Right lobe of liver (tissue), 6 donors: ENCODE measurements at regions not wholly inside any gene's neighbourhood (a gene's known extent, or its start where the extent isn't known, plus 50 kb on each side); places are given as distances from the start of the nearest gene placed in this dataset.
A peak's percentile ranks its signal among the peaks of the same experiment; 100 is the strongest.

ENCODE experiments used
- ATAC-seq, 4 donors: fragments of 200-7000 bp; cut with Tn5 transposase; one replicate each; pipeline ENCODE4 v1.9.1; 2020; ENCODE audit warnings: mild to moderate bottlenecking in 4 of 4, moderate library complexity in 4 of 4
- DNase-seq, 3 donors: peaks; one replicate each; pipeline ENCODE4 v3.0.0-alpha.2; 2020
- H3K27ac ChIP-seq, 3 donors: fragments of 200-600 bp; one replicate each; pipeline ENCODE4 v1.8.0; 2022
- H3K27me3 ChIP-seq, 2 donors: fragments of 200-600 bp; one replicate each; pipeline ENCODE4 v1.8.0; 2022
- H3K36me3 ChIP-seq, 4 donors: fragments of 200-600 bp; sonication (generic) in 1 of 4; one replicate each; pipeline versions ENCODE4 v1.5.1 to v1.8.0; 2017 to 2022; ENCODE audit warnings: control low read depth in 1 of 4
- H3K4me1 ChIP-seq, 4 donors: fragments of 200-600 bp; sonication (generic) in 1 of 4; one replicate each; pipeline versions ENCODE4 v1.5.1 to v1.8.0; 2017 to 2022; ENCODE audit warnings: control low read depth in 1 of 4
- H3K4me3 ChIP-seq, 3 donors: fragments of 200-600 bp; one replicate each; pipeline ENCODE4 v1.8.0; 2022
- H3K9me3 ChIP-seq, 4 donors: fragments of 200-600 bp; sonication (generic) in 1 of 4; one replicate each; pipeline versions ENCODE4 v1.5.1 to v1.8.0; 2017 to 2022; ENCODE audit warnings: control low read depth in 1 of 4
- POLR2A ChIP-seq: fragments of 450-650 bp; IDR thresholded peaks from one replicate; pipeline ENCODE4 v1.6.1; 2017; ENCODE audit warnings: antibody characterized with exemption, mild to moderate bottlenecking
- WGBS: methylation state at CpG from one replicate; pipeline ENCODE4 v1.1.6; 2018; ENCODE audit warnings: low coverage, low lambda C conversion rate; ENCODE audit not compliant: insufficient coverage; ENCODE audit errors: missing lambda C conversion rate; 5-methylcytosine and 5-hydroxymethylcytosine counted together
- intact Hi-C, 2 donors: fragments of 100-400 bp; cut with DNase I; formaldehyde crosslinking; loops; one replicate each; pipeline versions ENCODE4 v1.11.2 to v1.14.1; 2022
- TF ChIP-seq, protein P1 (sequence below), 4 donors: fragments of 200-600 bp in 3 of 4; fragments of 450-650 bp in 1 of 4; IDR thresholded peaks; one replicate each; pipeline versions ENCODE4 v1.5.1 to v1.8.0; 2016 to 2022; ENCODE audit warnings: antibody characterized with exemption in 4 of 4, mild to moderate bottlenecking in 2 of 4
- donor health status: DM: no; HTN: yes; CAD: no.
- donor health status: DM: no; HTN: no; CAD: no.
- donor health status: DM: no; HTN: no; CAD: no.
- donor health status: DM: no; HTN: yes; CAD: no.
- donor health status: DM: no; HTN: yes; CAD: no.

DNA sequence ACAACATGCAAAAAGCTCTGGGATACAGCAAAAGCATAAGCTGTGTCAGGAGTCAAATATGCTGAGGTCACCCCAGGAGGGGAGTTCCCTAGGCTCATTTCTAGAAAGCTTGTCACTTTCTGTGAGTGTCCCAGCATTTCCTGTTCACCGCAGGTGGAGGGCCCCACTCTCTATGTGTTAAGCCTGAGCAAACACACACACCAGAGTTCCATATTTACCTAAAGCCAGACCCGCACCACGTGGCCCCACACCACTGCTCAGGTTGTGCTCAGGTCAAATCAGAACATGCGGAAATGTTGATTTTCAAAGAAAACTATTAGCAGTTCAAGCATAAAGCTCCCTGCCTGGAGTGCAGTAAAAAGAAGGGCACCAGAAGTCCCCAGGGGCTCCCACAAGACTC, 259.6 kb upstream of the PPP2R2D start:
- no peak for TF ChIP-seq POLR2A
- TF ChIP-seq, protein P1, sequence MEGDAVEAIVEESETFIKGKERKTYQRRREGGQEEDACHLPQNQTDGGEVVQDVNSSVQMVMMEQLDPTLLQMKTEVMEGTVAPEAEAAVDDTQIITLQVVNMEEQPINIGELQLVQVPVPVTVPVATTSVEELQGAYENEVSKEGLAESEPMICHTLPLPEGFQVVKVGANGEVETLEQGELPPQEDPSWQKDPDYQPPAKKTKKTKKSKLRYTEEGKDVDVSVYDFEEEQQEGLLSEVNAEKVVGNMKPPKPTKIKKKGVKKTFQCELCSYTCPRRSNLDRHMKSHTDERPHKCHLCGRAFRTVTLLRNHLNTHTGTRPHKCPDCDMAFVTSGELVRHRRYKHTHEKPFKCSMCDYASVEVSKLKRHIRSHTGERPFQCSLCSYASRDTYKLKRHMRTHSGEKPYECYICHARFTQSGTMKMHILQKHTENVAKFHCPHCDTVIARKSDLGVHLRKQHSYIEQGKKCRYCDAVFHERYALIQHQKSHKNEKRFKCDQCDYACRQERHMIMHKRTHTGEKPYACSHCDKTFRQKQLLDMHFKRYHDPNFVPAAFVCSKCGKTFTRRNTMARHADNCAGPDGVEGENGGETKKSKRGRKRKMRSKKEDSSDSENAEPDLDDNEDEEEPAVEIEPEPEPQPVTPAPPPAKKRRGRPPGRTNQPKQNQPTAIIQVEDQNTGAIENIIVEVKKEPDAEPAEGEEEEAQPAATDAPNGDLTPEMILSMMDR (IDR thresholded peaks at IDR 0.05) = no peak
- no peak overlapping the region for H3K27ac ChIP-seq
- DNase-seq (no peak), ATAC-seq (peak in 3 of 4 donors; percentile 46 to 86 (median 54))
- no peak overlapping the region for H3K4me3 ChIP-seq
- no peaks in the 10 kb centered on the region for H3K4me1 ChIP-seq
- H3K9me3 ChIP-seq = no peaks in the 10 kb centered on the region
- no peaks in the 10 kb centered on the region for H3K36me3 ChIP-seq
- intact Hi-C loops = no loop called here
- WGBS = 17% methylated on average over 3 of the region's 4 CpGs
- no peaks in the 10 kb centered on the region for H3K27me3 ChIP-seq

DNA sequence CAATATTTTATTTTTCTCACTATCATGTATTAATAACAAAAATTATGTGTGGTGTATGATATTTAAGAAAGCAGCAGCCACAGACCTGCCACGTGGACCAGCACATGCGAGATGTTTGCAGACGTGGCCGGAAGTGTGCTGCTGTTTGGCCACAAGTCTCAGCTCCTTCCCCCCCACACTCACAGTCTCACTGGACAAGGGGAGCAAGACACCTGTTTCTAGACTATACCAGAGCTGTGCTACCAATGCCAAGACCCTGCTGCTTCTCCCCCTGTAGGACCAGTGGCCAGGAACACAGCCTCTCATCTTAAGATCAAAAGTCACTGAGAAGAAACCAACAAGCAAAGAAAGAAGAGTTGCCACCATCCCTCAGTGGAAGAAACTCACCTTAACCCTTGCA, 258.9 kb upstream of the PPP2R2D start:
- intact Hi-C loops = no loop called here
- WGBS = 52% methylated on average over 3 of the region's 4 CpGs
- no peak for DNase-seq
- H3K27ac ChIP-seq = no peak overlapping the region
- TF ChIP-seq, protein P1 (IDR thresholded peaks at IDR 0.05) = no peak
- no peak for TF ChIP-seq POLR2A
- no peaks in the 10 kb centered on the region for H3K36me3 ChIP-seq
- no peaks in the 10 kb centered on the region for H3K27me3 ChIP-seq
- H3K4me1 ChIP-seq = no peaks in the 10 kb centered on the region
- H3K4me3 ChIP-seq = no peak overlapping the region
- no peaks in the 10 kb centered on the region for H3K9me3 ChIP-seq
- ATAC-seq = no peak

DNA sequence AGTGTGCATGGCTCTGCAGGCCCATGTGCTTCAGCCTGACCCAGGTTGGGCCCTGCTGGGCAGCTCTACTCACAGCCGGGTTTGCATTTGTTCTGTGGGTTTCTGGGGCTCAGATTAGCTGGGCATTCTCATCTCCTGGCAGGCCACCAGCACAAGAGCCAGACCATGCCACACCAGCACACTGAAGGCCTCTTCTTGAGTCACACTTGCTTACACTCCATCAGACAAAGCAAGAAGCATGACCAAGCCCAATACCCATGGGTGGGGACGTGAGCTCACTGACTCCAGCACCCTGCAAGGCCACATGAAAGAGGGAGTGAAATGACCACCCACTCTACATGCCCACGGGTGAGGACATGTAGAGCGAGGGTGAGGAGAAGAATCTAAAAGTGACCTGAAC, 257.8 kb upstream of the PPP2R2D start:
- ATAC-seq (no peak), DNase-seq (no peak)
- Histone ChIP-seq H3K4me1 (no peaks in the 10 kb centered on the region), H3K27ac (no peak overlapping the region), H3K9me3 (no peaks in the 10 kb centered on the region), H3K36me3 (no peaks in the 10 kb centered on the region), H3K27me3 (no peaks in the 10 kb centered on the region), H3K4me3 (no peak overlapping the region)
- WGBS = 54% methylated on average over 3 of the region's 4 CpGs
- TF ChIP-seq POLR2A = no peak
- TF ChIP-seq, protein P1 (IDR thresholded peaks at IDR 0.05) = no peak
- intact Hi-C loops = no loop called here

DNA sequence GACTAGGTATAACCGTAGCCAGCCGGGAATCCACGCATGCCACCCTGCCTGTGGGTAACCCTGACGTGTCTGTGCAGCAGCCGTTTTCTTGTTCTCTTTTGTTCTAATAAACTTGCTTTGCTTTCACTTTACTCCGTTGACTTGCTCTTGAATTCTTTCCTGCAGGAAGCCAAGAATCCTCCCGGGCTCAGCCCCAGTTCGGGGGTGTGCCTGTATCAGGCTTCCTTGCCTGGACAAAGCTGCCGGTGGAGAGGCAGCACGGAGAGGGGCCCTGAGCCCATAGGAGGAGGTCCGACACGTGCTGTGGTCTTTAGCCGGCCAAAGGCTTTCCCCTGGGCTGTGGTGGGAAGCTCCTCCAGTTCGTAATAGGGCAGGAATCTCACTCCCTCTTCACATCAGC, 256.5 kb upstream of the PPP2R2D start:
- intact Hi-C loops = no loop called here
- 67% methylated on average over 13 of the region's 14 CpGs for WGBS
- Histone ChIP-seq H3K4me3 (no peak overlapping the region), H3K9me3 (no peaks in the 10 kb centered on the region), H3K36me3 (no peaks in the 10 kb centered on the region), H3K27me3 (no peaks in the 10 kb centered on the region), H3K27ac (no peak overlapping the region), H3K4me1 (no peaks in the 10 kb centered on the region)
- no peak for TF ChIP-seq POLR2A
- TF ChIP-seq, protein P1 (IDR thresholded peaks at IDR 0.05) = no peak
- ATAC-seq (no peak), DNase-seq (no peak)
